Subcutaneous abdominal adipose tissue (tissue), 5 donors: ENCODE measurements at regions not wholly inside any gene's neighbourhood (a gene's known extent, or its start where the extent isn't known, plus 50 kb on each side); places are given as distances from the start of the nearest gene placed in this dataset.
A peak's percentile ranks its signal among the peaks of the same experiment; 100 is the strongest.

Source experiments
- H3K27ac ChIP-seq: one replicate; pipeline ENCODE4 v1.7.0; 2013; ENCODE audit warnings: low read depth, mild to moderate bottlenecking, inconsistent platforms, low read length, moderate library complexity
- H3K27me3 ChIP-seq, 5 donors: one replicate each; pipeline ENCODE4 v1.7.0; 2013; ENCODE audit warnings: low read length in 5 of 5, inconsistent platforms in 1 of 5; ENCODE audit not compliant: control insufficient read depth in 5 of 5, insufficient read depth in 4 of 5
- H3K36me3 ChIP-seq, 5 donors: one replicate each; pipeline ENCODE4 v1.7.0; 2013; ENCODE audit warnings: low read length in 5 of 5; ENCODE audit not compliant: control insufficient read depth in 5 of 5, insufficient read depth in 5 of 5
- H3K4me1 ChIP-seq, 5 donors: one replicate each; pipeline ENCODE4 v1.7.0; 2013; ENCODE audit warnings: low read length in 5 of 5, mild to moderate bottlenecking in 3 of 5, moderate library complexity in 1 of 5; ENCODE audit not compliant: control insufficient read depth in 5 of 5, insufficient read depth in 5 of 5
- H3K4me3 ChIP-seq, 5 donors: one replicate each; pipeline ENCODE4 v1.7.0; 2013; ENCODE audit warnings: low read length in 5 of 5, low read depth in 1 of 5
- H3K9ac ChIP-seq, 5 donors: one replicate each; pipeline ENCODE4 v1.7.0; 2013; ENCODE audit warnings: low read length in 5 of 5, mild to moderate bottlenecking in 4 of 5, moderate library complexity in 3 of 5
- H3K9me3 ChIP-seq, 5 donors: one replicate each; pipeline ENCODE4 v1.7.0; 2013; ENCODE audit warnings: low read length in 5 of 5; ENCODE audit not compliant: control insufficient read depth in 5 of 5
- donor health status: healthy.
- donor health status: healthy.
- donor health status: healthy.
- donor health status: healthy.
- donor health status: healthy.

GRCh38 chr1:70509996-70510876 lies 99.2 kb downstream of the CTH start:
- Histone ChIP-seq H3K4me1 (peaks cover 0 to 3% (median 0%) of the 10 kb centered on the region in 5 donors), H3K36me3 (no peaks in the 10 kb centered on the region), H3K4me3 (no peak overlapping the region), H3K27me3 (no peaks in the 10 kb centered on the region), H3K9ac (no peak overlapping the region), H3K27ac (no peak overlapping the region), H3K9me3 (no peaks in the 10 kb centered on the region)

GRCh38 chr1:70517444-70517843 lies 106.4 kb downstream of the CTH start:
- H3K36me3 ChIP-seq = no peaks in the 10 kb centered on the region
- H3K27ac ChIP-seq = no peak overlapping the region
- no peaks in the 10 kb centered on the region for H3K9me3 ChIP-seq
- H3K9ac ChIP-seq = no peak overlapping the region
- no peaks in the 10 kb centered on the region for H3K4me1 ChIP-seq
- H3K27me3 ChIP-seq = no peaks in the 10 kb centered on the region
- H3K4me3 ChIP-seq = no peak overlapping the region

GRCh38 chr1:70518106-70518505 lies 107.0 kb downstream of the CTH start:
- Histone ChIP-seq H3K27me3 (no peaks in the 10 kb centered on the region), H3K4me3 (no peak overlapping the region), H3K36me3 (no peaks in the 10 kb centered on the region), H3K4me1 (no peaks in the 10 kb centered on the region), H3K27ac (no peak overlapping the region), H3K9me3 (no peaks in the 10 kb centered on the region), H3K9ac (no peak overlapping the region)

- peak overlapping the region in 3 of 5 donors; percentile 36 to 43 (median 41) for H3K4me3 ChIP-seq
- no peak overlapping the region for H3K9ac ChIP-seq
- H3K27ac ChIP-seq = no peak overlapping the region
- H3K27me3 ChIP-seq = no peaks in the 10 kb centered on the region
- peaks cover 0 to 5% (median 0%) of the 10 kb centered on the region in 5 donors for H3K4me1 ChIP-seq
- no peaks in the 10 kb centered on the region for H3K9me3 ChIP-seq
- no peaks in the 10 kb centered on the region for H3K36me3 ChIP-seq
These were observed 117.7 kb downstream of the CTH start for GRCh38 chr1:70528590-70529333.

GRCh38 chr1:70536708-70537366 lies 125.8 kb downstream of the CTH start:
- H3K36me3 ChIP-seq = no peaks in the 10 kb centered on the region
- H3K4me3 ChIP-seq = no peak overlapping the region
- H3K4me1 ChIP-seq = no peaks in the 10 kb centered on the region
- no peaks in the 10 kb centered on the region for H3K9me3 ChIP-seq
- H3K9ac ChIP-seq = no peak overlapping the region
- peaks cover 0 to 4% (median 0%) of the 10 kb centered on the region in 5 donors for H3K27me3 ChIP-seq
- no peak overlapping the region for H3K27ac ChIP-seq

GRCh38 chr1:70537788-70538187 lies 126.7 kb downstream of the CTH start:
- H3K4me3 ChIP-seq = no peak overlapping the region
- no peaks in the 10 kb centered on the region for H3K4me1 ChIP-seq
- H3K9me3 ChIP-seq = no peaks in the 10 kb centered on the region
- no peak overlapping the region for H3K27ac ChIP-seq
- peaks cover 0 to 4% (median 0%) of the 10 kb centered on the region in 5 donors for H3K27me3 ChIP-seq
- H3K9ac ChIP-seq = no peak overlapping the region
- no peaks in the 10 kb centered on the region for H3K36me3 ChIP-seq

GRCh38 chr1:70542030-70542429 lies 131.0 kb downstream of the CTH start:
- Histone ChIP-seq H3K36me3 (no peaks in the 10 kb centered on the region), H3K27me3 (peaks cover 0 to 3% (median 0%) of the 10 kb centered on the region in 5 donors), H3K4me1 (no peaks in the 10 kb centered on the region), H3K4me3 (no peak overlapping the region), H3K9ac (no peak overlapping the region), H3K9me3 (no peaks in the 10 kb centered on the region), H3K27ac (no peak overlapping the region)

DNA sequence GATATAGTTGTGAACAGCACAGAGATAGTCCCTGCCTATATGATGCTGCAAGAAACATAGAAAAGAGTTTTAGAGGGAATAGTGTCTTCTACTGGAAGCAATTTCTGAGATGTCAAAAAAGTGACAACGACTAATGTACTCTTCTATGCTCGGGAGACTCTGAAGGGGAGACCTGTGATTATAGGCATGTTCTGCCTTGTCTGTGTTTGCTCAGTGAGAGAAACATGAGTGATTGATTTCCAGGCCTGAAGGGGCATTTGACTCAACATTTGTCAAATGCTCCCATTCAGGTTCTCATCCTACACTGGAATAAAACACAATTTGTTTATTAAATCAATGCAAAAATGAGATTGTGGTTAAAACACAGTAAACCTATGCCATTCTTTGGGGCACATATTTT lies 131.8 kb downstream of the CTH start:
- Histone ChIP-seq H3K27ac (no peak overlapping the region), H3K9ac (no peak overlapping the region), H3K4me3 (no peak overlapping the region), H3K27me3 (no peaks in the 10 kb centered on the region), H3K9me3 (no peaks in the 10 kb centered on the region), H3K4me1 (no peaks in the 10 kb centered on the region), H3K36me3 (no peaks in the 10 kb centered on the region)

DNA sequence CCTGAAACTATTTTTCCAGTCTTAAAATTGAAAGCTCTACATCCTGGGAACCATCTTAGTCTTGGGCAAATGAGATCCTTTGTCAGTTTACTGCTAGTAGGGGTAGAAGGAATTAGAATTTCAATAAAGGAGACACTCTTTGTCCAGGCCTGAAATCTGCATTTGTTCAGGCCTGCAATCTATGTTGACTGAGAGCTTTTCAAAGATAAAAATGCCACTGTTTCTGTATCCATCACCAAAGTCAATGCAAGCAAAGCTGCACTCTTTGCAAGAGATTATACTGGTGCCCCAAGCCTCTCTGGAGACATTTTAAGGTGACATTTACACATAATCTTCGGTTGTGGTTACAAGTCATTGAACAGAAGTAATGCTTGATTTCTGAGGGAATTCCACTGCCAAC lies 135.7 kb downstream of the CTH start:
- Histone ChIP-seq H3K9me3 (no peaks in the 10 kb centered on the region), H3K4me3 (no peak overlapping the region), H3K27ac (no peak overlapping the region), H3K36me3 (no peaks in the 10 kb centered on the region), H3K27me3 (peaks cover 0 to 4% (median 0%) of the 10 kb centered on the region in 5 donors), H3K4me1 (no peaks in the 10 kb centered on the region), H3K9ac (no peak overlapping the region)
